ENCODE measurements at regions not wholly inside any gene's neighbourhood (a gene's known extent, or its start where the extent isn't known, plus 50 kb on each side); places are given as distances from the start of the nearest gene placed in this dataset.

DNA sequence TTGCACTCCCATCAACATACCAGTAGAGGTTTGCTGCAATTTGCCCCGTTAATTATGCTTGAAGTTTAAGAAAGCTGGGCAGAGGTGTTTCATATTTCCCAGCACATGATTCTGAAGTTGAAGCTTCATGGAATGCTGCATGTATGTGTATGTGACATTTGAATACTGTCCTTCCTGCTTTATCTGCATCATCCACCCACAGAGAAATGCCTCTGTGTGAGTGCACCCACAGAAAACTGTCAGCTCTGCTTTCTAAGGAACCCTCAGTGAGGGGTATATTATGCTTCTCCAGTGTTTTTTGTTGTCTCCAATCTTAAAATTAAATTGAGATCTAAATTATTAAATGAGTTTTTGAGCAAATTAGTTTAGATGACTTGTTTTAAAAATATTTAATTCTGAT, 358.1 kb upstream of the PIK3R1 start:
- TF ChIP-seq GATA3 (IDR thresholded peaks at IDR 0.05; ENCODE audit: low read depth, low read length) (no peak), GATA2 (IDR thresholded peaks at IDR 0.05; ENCODE audit: low read depth, low read length) (no peak)

DNA sequence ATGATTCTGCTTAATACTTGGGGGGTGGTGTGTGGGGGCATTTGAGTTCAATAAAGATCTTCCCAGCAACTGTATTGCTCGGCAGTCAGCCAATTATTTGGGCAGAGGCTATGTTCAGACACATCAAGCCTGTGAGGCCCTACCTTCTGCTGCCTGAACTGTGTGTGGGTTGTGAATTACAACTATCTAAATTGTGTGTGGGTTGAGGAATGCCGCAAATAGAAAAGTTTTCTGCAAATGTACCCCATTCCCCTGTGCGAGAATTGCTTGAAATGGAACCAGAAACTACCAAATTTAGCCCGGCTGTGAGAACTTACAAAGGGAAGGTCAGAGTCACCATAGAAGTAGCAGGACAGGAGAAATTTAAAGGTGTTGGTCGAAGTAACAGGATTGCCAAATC, 360.0 kb upstream of the PIK3R1 start:
- TF ChIP-seq GATA3 (IDR thresholded peaks at IDR 0.05; ENCODE audit: low read depth, low read length) (no peak), GATA2 (IDR thresholded peaks at IDR 0.05; ENCODE audit: low read depth, low read length) (no peak)

DNA sequence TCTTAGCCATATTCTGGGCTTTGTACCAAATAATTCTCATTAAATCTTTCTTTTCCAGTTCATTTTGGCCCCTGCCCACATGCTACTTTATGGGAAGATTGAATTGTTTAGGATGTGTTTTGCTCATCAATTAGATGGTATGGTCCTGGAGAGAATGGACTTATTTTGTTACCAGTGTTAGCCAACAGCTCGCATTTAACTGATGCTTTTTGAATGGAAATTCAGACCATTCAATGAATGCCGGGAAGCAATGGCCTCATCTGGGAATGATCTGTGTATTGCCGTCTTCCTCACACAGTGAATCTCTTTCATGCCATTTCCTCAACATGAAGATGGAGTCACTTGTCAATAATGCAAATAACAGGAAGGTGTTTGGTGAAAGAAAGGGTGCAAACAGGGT, 370.6 kb upstream of the PIK3R1 start:
- no peak for TF ChIP-seq GATA2 (IDR thresholded peaks at IDR 0.05; ENCODE audit: low read depth, low read length)
- TF ChIP-seq GATA3 (IDR thresholded peaks at IDR 0.05; ENCODE audit: low read depth, low read length): no peak

DNA sequence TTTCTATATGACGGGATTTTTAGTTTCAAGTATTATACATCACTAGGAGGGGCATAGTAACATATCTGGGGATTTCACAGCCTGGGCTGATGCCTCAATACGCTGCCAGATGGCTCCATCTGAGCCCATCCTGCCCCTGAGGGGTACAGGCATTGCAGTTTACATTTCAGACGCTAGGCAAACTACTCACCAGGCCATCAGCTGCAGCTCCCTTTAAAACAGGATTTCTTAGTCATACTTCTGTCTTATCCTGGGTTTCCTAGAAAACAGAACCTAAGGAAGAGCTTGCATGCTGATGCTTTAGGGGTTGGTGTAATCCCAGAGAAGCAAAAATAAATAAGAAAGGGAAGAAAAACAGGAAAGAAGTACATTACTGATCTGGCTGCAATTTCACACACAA, 372.8 kb upstream of the PIK3R1 start:
- no peak for TF ChIP-seq GATA3 (IDR thresholded peaks at IDR 0.05; ENCODE audit: low read depth, low read length)

DNA sequence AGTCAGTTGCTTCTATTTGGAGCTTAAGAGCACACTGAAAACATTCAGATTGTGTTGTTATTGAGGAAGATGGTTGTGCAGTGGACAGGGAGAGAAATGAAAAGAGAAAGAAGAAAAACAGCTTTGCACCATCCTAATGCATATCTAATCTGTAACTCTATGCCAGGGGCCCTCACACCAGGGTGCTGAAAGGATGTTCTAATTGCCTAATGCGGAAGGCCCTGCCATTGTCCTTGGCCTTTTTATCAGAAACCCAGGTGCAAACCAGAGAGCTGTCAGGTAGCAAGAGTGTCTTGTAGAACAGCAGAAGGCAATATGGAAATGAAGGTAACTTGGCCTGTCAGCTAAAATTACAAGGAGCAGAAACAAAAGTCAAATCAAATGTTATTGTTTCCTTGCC, 384.5 kb upstream of the PIK3R1 start:
- no peak for TF ChIP-seq GATA3 (IDR thresholded peaks at IDR 0.05; ENCODE audit: low read depth, low read length)
- TF ChIP-seq GATA2 (IDR thresholded peaks at IDR 0.05; ENCODE audit: low read depth, low read length): no peak

DNA sequence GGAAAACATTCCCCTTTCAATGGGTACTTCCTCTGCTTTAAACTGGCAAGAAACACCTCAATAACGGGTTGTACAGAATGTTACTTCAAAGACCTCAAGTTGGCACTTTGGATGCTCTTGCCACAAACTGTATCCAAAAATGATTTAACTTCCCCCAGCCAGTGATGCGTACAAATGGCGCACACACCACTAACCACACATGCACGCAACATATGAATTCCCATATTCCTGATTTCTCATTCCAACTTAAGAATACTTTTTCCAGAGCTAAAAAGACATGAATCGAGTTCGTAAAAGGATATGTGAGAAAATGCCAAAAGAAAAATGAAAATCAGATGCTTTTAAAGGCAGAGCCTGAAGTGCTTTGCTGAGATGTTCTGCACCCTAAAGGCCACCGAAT, 388.0 kb upstream of the PIK3R1 start:
- TF ChIP-seq GATA3 (IDR thresholded peaks at IDR 0.05; ENCODE audit: low read depth, low read length) (no peak), GATA2 (IDR thresholded peaks at IDR 0.05; ENCODE audit: low read depth, low read length) (no peak)

DNA sequence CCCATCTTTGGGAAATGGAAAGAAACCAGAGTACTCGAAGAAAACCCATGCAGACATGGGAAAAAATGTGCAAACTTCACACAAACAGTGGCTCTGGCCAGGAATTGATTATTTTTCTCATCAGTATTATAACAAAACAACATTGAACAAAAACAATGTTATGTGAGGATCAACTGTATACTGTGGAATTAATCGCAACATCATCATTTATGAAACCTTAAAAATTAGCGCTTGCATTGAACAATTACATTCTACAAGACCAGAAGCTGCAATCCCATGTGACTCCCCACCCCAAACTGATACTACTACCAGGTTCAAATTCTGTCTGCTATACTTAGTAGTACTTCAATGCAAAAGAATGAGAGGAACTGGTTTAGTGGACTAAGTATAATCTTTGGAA, 390.7 kb upstream of the PIK3R1 start:
- TF ChIP-seq GATA2 (IDR thresholded peaks at IDR 0.05; ENCODE audit: low read depth, low read length) (no peak), GATA3 (IDR thresholded peaks at IDR 0.05; ENCODE audit: low read depth, low read length) (no peak)

DNA sequence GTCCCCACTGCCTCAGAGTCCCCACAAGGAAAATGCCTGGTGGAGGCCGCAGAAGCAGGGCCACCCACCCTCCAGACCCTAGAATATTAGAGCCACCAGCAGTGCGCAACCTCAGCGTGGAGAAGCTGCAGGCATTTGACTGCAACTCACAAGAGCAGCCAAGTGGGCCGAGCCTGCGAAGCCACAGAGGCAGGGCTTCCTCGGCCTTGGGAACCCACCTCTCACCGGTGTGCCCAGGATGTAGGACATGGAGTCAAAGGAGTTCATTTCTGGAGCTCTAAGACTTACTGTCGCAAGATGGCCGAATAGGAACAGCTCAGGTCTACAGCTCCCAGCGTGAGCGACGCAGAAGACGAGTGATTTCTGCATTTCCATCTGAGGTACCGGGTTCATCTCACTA, 397.9 kb upstream of the PIK3R1 start:
- TF ChIP-seq GATA3 (IDR thresholded peaks at IDR 0.05; ENCODE audit: low read depth, low read length) (no peak), GATA2 (IDR thresholded peaks at IDR 0.05; ENCODE audit: low read depth, low read length) (no peak)

DNA sequence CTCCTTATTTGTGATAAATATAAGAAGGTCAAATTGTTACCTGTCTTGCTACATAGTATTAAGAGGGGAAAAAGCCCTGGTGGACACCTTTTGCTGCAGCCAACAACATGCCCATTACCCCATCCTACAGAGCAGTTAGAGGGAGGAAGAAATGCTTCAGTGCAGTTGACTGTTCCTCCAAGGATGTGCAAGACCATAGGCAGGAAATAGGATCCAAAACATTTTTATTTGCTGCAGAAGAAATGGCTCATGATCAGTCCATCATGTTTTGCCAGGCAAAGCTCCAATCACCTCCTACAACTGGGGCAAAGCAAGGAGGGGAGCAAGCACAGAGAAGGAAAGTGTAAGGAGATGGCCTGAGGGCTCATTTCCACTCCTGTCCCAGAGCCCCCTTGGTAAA, 399.1 kb upstream of the PIK3R1 start:
- TF ChIP-seq GATA2 (IDR thresholded peaks at IDR 0.05; ENCODE audit: low read depth, low read length): no peak
- TF ChIP-seq GATA3 (IDR thresholded peaks at IDR 0.05; ENCODE audit: low read depth, low read length): no peak

DNA sequence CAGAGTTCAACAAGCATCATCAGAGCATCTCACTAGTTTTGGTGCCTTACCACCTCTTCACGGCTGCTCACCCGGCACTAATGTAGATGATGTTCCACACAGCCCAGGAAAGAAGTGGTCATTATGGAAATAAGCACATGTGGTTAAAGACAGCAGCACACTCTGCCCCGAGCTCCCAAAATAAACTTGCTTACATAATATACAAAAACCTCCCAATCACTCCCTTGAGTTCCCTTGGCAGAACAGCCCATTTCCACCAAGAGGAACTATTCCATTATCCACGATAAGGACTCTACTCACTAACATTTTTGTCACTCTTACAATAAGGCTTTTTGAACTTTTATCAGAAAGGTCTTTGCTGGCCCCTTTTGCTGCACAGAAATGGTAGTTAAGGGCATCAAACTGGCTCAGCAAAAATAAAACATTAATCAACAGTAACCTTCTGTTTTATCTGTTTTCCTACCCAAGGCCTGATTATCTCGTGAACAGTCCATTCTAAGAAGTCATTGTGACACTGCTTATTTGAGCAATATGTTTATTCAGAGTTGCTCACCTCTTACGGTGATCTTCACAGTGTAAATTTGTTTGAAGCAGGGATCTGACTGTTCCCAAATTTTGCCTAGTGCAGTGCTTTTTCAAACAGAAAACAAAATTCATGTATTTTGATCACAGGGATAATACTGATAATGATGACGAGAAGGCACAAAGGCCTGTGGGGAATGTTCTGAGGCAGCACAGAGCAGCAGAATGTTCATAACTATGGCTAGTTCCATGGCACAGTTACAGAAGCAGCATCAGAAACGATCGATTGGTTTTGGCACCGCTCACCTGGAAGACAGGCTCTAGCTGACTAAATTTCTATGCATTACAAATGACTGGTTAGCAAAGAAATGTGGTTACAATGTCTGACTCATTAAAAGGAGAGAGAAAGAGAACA, 399.8 kb upstream of the PIK3R1 start:
- no peak for TF ChIP-seq GATA3 (IDR thresholded peaks at IDR 0.05; ENCODE audit: low read depth, low read length)
- no peak for TF ChIP-seq GATA2 (IDR thresholded peaks at IDR 0.05; ENCODE audit: low read depth, low read length)

DNA sequence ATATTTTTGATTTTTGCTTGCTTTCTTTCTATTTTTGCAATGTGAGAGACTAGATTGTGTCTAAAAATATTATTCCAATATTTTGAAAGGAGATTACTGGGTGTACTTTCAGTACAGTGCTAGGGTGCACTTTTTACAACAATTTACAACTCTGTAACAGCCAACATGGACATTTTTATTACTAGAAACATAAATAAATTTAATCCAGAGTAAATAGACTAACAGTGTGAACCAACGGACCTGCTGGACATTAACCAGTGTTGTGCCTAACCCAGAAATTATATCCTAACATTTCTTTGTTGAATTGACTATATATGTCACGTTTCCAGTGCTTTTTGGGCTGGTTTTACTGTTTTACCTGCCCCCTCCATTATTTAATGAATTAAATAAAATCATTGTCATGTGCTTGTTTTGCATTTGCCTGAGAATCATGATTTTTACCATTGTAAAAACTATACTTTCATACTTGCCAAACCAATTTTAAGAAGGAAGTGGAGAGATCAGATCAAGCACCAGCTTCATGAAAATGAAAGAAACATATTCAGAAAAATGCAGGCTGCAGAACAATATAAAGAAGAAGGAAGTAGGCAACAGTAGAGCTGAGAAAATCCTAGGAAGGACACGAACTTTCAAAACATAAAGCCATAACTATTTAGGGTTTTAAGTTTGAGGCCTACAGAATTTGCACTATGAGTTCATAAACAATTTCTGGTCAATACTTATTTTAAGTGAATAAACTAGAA, 400.8 kb upstream of the PIK3R1 start:
- TF ChIP-seq GATA3 (IDR thresholded peaks at IDR 0.05; ENCODE audit: low read depth, low read length) (no peak), GATA2 (IDR thresholded peaks at IDR 0.05; ENCODE audit: low read depth, low read length) (no peak)

DNA sequence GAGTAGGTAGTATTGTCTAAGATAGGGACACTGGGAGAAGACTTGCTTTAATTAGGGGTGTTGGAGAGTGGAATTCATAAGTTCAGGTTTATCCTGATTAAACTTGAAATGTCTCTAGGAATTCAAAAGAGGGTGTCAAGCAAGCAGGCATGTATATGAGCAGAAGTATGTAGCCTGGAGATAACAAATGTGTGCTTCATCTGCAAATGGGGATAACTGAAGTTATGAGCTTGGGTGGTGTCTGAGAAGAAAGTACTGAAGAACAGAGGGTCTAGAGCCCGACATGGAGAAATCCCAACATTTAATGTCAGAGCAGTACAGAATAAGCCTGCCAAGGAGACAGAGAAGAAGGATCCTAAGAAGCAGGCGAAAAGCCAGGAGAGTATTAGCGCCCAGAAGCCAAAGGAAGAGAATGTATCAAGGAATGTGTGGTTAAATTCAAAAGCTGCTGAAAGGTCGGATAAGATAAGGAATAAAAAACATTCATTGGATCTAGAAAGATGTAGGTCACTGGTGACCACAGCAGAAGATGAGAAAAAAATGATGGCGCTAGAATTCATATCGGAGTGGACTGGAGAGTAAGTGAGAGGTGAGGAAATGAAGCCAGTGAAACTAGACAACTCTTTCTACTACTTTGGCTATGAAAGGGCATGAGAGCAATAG, 401.5 kb upstream of the PIK3R1 start:
- TF ChIP-seq GATA3 (IDR thresholded peaks at IDR 0.05; ENCODE audit: low read depth, low read length): no peak
- TF ChIP-seq GATA2 (IDR thresholded peaks at IDR 0.05; ENCODE audit: low read depth, low read length): no peak

DNA sequence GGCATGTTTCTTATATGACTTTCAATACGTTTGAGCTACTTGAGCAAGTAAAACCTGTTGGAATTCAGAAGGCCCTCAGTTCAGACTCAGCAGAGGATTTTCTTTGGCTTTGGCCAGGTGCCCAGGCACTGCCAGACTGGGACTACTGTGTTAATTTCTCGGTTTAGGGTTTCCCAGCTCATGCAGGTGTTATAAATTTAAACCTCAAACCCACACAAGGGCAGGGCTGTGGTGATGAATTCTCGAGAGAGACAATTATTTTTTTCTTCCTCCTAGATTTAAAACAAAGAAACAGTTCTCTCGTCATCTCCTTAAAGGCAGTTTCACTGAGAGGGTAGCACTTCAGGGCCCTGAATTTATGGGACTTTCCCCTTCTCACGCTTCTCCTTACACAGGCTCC, 406.0 kb upstream of the PIK3R1 start:
- TF ChIP-seq GATA2 (IDR thresholded peaks at IDR 0.05; ENCODE audit: low read depth, low read length): no peak
- TF ChIP-seq GATA3 (IDR thresholded peaks at IDR 0.05; ENCODE audit: low read depth, low read length): no peak

DNA sequence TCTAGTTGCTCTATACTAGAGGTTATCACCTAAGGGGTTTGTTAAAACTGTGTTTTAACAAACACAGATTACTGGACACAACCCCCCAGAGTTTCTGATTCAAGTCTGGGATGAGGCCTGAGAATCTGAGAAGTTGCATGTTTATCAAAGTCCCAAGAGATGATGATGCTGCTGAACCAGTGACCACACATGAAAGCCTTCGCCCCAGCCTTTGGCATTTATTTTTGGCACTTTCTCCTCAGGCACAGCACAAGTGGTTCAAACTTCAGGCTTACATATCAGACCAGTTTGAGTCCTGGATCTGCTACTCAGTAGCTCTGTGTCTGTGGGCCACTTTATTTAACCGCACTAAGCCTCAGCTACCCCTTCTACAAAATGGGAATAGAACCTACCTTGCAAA, 407.2 kb upstream of the PIK3R1 start:
- TF ChIP-seq GATA2 (IDR thresholded peaks at IDR 0.05; ENCODE audit: low read depth, low read length): no peak
- TF ChIP-seq GATA3 (IDR thresholded peaks at IDR 0.05; ENCODE audit: low read depth, low read length): no peak
